HuH-7.5 (cell line): ENCODE measurements at regions not wholly inside any gene's neighbourhood (a gene's known extent, or its start where the extent isn't known, plus 50 kb on each side); places are given as distances from the start of the nearest gene placed in this dataset.
"Not testable (repeated sequence)": the region's sequence is repeated elsewhere in the genome, so short reads cannot be mapped to it uniquely, and the experiment has no call there.

Experiments
- DNase-seq: peaks from one replicate; pipeline ENCODE4 v3.0.0; 2011; ENCODE audit warnings: low spot score

DNA sequence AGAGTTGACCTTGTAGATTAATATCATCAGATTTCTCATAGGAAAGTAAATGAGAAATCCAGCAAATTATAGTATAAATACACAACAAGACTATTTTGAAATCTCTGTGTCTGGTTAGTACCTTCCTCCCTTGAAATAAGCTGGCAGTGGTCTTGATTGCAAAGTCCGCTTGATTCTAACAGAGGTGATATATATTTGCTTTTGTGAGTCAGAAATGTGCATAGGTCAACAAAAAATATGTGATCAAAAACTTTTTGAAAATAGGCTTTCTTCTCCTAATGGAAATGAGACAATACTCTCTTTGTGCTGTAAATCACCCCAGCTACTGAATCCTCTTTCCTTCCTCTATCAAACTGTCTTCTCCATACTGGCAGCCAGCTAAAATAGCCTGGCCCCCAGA, 749.2 kb upstream of the CDH10 start:
- no peak for DNase-seq

DNA sequence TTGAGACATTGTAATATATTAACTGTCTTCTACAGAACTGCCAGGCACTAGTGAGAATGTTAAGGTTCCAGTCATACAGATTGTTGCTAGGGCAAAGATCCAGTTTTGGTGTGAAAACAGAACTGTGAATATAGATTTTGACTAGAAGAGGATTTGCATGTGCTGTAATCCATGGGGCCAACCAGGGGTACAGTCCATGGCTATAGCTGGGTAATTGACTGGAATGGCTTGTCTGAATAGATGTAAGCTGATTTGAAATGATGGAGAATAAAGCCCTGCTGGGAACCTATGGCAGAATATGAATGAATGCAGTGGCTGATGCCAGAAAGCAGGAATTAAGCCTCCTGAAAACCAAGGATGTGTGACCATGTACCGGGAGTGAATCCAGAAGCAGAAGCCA, 748.5 kb upstream of the CDH10 start:
- DNase-seq: no peak

DNA sequence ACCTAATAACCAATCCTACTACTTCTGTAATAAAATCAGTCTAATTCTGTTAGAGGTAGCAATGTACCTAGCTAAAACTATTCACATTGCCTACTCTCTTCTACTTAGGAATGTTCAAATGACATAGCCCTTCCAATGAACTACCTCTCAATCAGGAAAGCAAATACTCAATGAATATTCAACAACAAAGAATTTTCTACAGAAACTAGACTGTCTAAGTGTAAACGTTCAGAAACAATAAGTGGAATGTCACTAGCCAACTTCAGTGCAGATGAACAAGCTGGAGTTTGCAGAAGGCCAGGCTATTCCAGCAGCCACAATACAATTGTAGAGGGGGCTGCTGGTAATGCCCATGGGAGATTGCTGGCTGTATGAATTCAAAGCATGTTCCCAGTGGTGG, 743.2 kb upstream of the CDH10 start:
- DNase-seq: no peak

DNA sequence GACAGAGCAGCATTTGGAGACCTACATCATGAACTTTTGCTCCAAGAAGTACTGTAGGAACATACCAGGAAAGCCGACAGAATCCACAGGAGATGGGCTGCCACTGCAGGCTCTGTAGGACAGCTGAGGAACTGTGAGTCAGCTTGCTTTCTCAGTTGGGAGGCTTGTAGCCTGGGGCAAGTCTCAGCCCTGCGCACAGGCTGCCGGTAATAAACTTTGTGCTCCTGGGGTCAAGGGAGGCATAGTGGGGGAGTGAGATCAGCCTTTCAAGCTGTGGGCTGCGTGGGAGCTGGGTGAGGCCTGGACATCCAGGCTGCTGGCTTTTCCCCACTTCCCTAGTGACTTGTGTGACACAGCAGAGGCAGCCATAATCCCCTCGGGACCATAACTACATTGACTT, 718.0 kb upstream of the CDH10 start:
- DNase-seq: no peak

DNA sequence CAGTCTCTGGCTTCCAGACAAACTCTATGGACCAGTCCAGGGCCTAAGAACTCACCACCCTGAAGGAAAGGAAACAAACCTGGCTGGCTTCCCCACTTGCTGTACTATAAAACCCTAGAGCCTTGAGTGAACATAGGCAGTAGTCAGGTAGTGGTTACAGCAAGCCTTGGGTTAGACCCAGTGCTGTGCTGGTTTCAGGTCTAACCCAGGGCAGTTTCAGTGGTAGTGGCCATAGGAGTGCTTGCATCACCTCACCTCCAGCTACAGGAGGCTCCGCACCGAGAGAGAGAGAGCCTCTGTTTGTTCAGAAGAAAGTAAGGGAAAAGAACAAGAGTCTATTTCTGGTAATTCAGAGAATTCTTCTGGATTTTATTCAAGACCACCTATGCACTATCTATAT, 714.1 kb upstream of the CDH10 start:
- DNase-seq: no peak

DNA sequence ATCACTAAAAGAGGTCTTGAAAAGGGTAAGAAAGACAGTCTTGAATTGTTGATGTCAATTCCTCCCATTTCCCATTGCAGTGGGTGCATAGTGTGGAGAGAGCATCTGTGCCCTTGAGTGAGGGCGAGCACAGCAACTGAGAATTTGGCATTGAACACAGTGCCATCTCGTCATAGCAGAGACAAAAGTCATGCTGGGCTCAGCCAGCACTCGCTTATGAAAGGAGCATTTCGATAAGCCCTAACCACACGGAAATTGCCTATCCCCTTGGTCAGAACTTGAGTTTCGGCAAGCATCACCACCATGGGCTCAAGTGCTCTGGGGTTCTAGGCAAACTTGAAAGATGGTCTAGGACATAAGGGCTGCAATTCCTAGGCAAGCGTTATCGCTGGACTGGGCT, 712.8 kb upstream of the CDH10 start:
- DNase-seq: no peak

DNA sequence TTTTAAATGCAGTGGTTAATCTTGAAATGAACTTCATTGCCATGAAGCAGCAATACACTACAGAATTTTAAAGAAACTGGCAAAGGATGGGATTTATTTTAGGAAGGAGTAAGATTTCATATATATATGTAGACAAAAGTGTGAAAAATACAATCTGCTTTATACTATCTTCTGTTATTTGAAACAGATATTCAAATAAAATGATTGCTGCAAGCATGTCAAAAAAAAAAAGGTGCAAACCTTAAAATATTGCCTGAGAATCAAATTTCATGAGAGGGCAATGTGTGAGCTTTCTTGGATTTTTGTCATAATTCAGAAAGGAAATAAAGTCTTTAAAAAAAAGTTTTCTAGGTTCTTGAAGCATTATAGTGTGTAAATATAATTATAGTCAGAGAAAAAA, 705.0 kb upstream of the CDH10 start:
- no peak for DNase-seq

DNA sequence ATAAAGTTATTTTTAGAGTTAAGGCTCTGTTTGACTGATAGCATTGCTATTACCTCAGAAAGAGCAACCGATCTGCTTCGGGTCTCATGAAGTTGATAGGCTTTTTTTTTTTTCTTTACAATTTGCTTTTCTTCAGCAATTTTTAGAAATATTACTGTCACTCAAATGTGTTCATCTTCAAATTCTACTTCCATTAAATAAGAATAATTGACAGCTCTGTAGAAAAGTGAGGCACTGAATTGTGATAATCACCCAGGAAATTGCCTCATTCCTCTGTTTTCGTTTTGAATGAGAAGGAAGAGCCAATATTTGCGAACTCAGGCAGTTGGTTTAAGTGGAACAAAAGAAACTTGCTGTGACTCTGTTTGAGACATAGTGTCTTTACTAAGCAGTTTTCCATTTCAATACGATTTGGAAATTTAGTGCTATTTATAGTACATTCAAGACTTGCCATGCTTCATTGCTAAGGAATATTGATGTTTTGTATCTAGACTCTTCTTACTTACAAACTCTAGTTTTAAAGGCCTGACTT, 700.5 kb upstream of the CDH10 start:
- no peak for DNase-seq

DNA sequence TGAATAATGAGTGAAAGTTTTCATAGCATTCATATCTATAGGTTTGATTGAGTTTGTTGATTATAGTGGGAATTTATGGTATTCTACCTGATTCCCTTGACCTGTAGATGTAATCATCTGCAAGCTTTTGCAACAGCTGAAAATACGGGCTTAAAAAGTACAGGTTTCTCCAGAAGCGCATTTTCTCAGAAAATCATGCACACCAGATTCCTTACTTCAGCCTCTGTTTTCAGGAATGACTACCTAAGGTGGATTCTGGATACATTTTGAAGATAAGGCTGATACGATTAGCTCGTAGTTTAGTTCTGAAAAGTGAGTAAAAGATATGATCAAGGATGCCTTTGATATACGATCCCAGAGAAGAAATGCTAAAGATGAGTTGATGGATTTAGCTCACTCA, 694.8 kb upstream of the CDH10 start:
- DNase-seq: no peak

DNA sequence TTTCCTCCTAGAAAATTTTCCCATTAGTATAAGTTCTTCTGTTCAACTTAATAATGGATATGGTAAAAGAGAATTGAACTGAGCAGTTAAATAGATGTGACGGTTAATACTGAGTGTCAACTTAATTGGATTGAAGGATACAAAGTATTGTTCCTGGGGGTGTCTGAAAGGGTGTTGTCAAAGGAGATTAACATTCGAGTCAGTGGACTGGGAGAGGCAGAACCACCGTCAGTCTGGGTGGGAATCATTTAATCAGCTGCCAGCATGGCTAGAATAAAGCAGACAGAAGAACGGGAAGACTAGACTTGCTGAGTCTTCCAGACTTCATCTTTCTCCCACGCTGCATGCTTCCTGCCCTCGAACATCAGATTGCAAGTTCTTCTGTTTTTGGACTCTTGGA, 689.6 kb upstream of the CDH10 start:
- no peak for DNase-seq

DNA sequence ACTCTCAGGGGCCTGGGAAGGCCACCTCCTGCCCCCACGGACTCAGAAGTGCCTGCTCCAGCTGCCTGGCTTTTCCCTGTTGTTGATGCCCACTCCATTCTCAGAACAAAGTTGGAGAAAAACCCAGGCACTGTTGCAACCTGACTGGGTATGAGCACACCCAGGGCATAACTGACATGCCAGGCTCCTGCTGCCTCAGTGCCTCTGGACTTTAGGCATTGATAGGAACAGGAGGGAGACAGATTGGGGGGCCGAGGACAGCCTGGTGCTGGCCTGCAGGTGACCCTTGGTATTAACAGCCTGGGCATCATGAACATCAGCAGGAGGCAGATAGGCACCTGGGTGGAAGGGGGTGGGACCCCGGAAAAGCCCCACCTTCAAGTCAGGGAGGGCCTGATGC, 685.9 kb upstream of the CDH10 start:
- no peak for DNase-seq

DNA sequence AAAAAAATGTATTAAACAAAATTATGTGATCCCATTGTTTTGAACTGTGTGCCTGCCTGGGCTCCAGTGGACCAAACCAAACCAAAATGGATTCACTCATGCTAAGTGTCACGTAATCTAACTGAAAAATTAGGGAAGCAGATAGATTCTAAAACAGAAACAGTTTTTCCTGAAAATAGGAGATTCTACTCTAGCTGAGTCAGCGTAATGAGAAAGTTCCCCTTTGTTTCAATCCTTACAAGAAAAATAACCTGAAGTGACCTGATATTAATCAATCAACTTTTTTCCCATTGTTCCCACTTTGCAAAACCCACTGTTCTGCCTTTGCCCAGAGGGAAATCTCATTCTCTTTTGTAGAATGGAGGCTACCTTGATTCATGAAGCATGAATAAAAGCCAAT, 682.4 kb upstream of the CDH10 start:
- no peak for DNase-seq

DNA sequence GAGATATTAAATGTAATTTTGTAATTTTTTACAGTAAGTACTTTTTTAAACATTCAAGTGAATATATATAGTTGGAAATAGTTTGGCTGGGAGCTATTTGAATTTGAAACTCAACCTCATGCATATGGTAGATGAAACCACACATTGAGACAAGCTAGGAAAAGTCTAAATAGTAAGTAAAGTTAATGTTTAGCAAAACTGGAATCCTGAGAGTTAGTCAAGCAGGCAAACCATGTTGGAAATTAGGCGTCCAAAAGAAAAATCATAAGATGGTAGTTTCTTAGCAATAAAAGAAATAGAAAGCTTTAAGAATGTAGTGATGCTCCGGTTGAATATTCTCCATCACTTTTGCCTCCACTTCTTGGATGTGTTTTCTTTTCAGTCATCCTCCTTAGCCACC, 657.1 kb upstream of the CDH10 start:
- DNase-seq: no peak

DNA sequence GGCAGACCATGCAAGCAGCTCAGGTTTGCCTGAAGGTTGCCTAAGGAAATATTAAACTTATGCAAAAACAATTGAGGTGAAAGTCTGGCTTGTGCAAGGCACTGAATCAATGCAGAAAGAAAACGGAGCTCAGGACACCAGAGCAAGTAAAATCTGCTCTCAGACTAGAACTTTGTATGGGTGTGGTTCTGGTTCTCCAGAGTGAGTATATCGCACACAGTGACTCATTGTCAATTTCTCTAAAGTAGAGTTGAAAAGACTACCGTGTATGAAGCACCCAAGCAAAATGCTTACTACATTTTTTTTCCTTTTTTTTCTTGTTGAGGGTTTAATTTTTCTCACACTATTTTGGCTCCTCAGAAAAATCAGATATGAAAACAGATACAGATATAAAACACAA, 650.3 kb upstream of the CDH10 start:
- DNase-seq: no peak

DNA sequence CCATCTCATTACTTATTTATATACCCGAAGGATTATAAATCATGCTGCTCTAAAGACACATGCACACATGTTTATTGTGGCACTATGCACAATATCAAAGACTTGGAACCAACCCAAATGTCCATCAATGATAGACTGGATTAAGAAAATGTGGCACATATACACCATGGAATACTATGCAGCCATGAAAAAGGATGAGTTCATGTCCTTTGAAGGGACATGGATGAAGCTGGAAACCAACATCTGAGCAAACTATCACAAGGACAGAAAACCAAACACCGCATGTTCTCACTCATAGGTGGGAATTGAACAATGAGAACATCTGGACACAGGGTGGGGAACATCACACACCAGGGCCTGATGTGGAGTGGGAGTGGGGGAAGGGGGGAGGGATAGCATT, 645.0 kb upstream of the CDH10 start:
- DNase-seq: not testable (repeated sequence)

DNA sequence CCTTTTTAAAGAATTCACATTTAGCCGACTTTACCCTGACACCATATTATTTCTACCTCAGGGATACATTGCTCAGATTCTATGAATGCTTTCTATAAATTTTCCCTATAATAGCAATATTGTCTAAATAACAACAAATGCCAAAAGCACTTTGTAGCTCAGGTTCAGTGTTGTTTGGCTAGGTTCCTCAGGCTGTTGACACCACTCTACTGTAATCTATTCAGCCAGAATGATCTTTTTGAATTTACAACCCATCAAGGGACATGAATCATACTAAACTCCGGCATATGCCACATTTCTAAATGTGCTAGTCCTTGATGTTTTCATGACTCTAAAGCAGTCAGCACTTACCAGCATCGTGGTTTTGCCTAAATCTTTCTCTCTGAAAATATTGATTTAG, 641.5 kb upstream of the CDH10 start:
- no peak for DNase-seq

DNA sequence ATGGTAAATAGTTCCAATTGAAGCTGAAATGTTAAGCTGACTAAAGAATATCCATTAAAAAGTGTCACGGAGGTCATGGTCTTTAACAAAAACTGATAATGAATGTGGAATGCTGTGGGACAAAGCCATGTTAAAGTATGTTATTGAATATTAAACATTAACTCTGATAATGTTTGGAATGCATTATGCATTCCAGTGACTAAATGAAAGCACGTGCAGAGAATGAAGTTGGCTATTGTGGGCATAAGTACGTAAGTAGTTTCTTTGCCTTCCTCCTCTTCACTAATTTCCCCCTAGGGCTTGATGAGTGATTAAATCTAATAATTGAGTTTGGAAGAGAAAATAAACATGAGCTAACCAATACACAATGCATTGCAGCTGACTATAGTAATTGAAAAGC, 640.4 kb upstream of the CDH10 start:
- DNase-seq: no peak

DNA sequence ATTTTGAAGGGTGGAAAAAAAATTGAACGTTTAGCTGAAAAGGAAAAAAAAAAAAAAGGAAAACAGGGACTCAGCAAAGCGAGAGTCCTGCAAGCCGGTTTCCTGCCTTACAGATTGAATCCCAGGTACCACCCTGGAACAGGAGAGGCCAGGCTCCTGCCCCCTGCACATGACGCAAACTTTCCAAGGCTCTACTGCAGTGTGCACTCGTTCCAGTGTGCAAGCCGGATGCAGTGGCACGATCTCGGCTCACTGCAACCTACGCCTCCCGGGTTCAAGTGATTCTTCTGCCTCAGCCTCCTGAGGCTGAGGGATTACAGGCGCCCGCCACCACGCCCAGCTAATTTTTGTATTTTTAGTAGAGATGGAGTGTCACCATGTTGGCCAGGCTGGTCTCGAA, 618.7 kb upstream of the CDH10 start:
- not testable (repeated sequence) for DNase-seq

DNA sequence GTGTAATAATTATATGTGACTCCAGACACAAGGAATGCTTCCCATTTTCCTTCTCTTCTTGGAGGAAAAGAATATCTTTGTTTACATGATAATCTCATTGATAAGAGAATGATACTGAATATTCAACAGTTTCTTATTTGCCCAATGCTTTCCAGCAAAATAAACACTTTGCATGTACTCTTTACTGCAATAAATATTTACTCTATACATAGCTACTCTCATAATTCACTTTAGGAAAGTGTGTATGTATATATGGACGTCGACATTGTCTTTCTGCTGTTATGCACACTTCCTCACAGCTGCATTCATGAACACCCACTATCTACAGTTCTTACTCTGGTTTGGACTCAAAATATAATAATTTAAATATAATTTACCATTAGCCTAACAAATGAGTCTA, 617.4 kb upstream of the CDH10 start:
- DNase-seq: no peak

DNA sequence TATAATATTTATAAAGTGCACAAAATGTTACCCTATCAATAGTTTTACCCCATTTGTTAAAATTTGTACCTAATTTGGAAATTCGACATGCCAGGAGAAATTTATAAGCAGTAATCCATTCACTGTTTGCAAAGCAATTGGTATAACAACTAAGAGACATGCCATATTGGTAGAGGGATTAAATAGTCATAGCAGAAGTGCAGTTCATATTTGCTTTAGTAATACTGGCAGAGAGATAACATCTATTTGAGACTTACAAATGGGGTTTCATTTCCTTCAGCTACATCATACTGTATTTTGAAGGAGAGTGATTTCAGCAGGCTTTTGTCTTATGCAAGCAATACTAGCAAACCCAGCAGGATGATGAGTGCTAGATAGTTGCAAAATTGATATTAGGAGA, 610.4 kb upstream of the CDH10 start:
- no peak for DNase-seq

DNA sequence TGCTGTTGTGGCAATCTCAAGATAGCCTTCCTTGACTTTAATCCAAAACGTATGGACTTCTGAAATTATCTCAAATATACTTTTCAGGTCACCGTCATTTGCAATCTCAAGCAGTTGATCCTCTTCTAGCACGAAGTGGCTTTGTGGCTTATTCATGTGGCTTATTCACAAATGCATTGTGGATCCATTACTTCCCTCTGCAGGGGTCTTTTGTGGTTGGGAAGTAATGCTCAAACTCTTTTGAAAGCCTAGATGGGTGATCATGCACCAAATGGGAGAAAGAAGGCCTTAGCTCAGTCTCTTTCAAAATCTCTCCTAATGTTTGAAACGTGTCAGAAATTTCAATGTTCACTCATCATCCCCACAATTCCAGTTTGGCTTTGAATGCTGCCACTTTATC, 597.2 kb upstream of the CDH10 start:
- DNase-seq: no peak

DNA sequence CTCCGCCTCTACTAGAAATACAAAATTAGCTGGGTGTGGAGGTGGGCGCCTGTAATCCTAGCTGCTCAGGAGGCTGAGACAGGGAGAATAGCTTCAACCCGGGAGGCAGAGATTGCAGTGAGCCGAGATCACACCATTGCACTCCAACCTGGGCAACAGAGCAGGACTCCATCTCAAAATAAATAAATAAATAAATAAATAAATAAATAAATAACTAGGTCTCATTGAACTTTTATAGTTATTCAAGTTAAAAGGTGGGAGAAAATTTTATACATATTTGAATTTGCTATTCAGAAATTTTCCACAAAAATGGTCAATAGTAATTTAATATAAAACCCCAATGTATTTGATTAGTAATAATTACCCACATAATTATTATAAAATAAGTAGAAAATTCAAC, 593.9 kb upstream of the CDH10 start:
- DNase-seq: not testable (repeated sequence)

DNA sequence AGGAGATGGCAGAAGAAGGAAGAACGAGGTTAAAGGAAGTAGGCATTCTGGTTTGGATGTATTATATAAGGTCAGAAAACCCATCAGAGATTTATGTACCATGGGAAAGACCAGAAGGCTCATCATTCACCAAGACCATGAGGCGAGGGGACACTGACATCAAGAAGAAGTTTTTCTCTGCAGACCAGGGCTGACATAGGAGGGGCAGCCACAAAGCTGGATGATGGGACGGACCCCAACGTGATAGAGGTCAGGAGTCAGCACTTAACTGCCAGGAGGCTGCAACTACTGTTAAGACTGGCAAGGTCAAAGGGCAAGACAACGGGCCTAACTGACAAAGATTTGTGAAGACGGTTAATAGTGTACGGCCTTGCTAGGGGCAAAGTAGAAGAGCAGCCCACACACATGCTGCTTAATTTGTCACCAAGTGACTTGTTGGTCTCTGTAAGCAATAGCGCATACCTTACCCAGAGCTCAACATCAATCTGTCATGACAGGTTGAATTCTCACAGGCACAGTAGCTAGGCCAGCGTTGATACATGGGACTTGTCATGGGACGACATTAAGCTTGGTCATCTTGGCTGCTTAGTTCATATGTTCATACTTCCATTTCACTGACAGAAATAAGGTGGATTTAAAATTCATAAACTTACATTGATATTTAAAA, 579.7 kb upstream of the CDH10 start:
- DNase-seq: no peak

DNA sequence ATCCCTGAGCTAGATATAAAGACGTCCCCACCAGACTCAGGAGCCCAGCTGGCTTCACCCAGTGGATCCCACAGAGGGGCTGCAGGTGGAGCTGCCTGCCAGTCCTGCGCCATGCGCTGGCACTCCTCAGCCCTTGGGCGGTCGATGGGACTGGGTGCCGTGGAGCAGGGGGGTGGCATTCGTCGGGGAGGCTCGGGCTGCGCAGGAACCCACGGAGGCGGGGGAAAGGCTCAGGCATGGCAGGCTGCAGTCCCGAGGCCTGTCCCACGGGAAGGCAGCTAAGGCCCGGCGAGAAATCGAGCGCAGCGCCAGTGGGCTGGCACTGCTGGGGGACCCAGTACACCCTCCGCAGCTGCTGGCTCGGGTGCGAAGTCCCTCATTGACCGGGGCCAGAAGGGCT, 555.1 kb upstream of the CDH10 start:
- not testable (repeated sequence) for DNase-seq
